HPDE6-E6E7 (cell line): ENCODE measurements at regions not wholly inside any gene's neighbourhood (a gene's known extent, or its start where the extent isn't known, plus 50 kb on each side); places are given as distances from the start of the nearest gene placed in this dataset.
A peak's percentile ranks its signal among the peaks of the same experiment; 100 is the strongest.
"Not testable (repeated sequence)": the region's sequence is repeated elsewhere in the genome, so short reads cannot be mapped to it uniquely, and the experiment has no call there.

Source experiments
- DNase-seq: peaks from one replicate; pipeline ENCODE4 v3.0.0; 2011; ENCODE audit warnings: missing footprints; ENCODE audit errors: extremely low spot score

DNA sequence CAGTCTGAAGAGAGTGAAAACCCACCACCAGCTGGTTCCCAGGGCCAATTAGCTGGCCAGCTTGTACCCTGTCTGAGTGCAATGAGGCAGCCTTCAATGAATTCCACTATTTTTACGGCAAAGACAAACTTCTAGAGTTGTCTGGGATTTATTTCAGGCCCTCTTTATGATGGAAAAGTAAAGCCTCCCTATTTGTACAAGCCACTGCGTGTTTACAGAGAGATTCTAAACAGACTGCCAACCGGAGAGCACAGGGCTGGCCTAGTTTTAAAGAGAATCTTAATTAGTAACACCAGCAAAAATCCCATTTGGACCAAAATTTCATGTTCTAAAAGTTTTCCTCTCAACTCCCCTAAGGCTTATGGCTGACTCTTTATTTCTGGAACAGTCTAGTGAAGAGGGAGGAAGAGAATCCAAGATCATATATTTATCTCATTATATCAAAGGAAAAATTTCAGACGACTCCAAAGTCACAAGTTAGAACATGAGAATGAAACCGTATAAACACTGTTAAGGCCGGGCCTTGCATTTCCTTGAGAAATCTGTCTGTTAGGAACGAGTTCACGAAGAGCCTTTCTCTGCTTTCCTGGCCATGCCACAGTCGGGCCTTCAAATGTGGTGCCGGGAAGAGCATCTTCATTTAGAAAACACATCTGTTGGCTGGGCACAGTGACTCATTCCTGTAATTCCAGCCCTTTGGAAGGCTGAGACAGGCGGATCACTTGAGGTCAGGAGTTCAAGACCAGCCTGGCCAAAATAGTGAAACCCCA lies 724.6 kb upstream of the NRP1 start:
- no peak for DNase-seq

DNA sequence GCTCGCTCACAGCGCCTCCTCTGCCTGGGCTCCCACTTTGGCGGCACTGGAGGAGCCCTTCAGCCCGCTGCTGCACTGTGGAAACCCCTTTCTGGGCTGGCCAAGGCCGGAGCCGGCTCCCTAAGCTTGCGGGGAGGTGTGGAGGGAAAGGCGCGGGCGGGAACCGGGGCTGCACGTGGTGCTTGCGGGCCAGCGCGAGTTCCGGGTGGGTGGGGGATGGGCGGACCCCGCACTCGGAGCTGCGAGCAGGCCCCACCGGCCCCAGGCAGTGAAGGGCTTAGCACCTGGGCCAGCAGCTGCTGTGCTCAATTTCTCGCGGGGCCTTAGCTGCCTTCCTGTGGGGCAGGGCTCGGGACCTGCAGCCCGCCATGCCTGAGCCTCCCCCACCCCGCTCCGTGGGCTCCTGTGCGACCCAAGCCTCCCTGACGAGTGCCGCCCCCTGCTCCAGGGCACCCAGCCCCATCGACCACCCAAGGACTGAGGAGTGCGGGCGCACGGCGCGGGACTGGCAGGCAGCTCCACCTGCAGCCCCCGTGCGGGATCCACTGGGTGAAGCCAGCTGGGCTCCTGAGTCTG lies 721.0 kb upstream of the NRP1 start:
- not testable (repeated sequence) for DNase-seq

DNA sequence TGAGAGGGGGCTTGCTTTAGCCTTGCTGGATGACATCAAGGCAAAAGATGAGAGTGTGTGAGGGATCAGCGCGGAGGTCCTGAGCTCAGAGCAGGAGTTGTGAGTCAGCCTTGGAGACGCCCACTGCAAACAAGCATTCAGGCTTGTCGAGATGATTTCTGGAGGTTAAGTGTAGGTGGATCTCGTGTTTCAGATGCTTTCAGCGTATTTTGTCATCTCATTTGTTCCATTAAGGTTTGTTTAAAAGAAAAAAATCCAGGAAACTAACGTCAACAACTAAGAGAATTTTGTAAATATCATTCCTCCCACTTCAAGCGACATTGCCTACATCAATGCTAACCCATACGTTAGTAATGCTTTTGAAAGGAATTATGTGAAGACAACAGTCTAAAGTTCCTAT lies 715.4 kb upstream of the NRP1 start:
- no peak for DNase-seq

DNA sequence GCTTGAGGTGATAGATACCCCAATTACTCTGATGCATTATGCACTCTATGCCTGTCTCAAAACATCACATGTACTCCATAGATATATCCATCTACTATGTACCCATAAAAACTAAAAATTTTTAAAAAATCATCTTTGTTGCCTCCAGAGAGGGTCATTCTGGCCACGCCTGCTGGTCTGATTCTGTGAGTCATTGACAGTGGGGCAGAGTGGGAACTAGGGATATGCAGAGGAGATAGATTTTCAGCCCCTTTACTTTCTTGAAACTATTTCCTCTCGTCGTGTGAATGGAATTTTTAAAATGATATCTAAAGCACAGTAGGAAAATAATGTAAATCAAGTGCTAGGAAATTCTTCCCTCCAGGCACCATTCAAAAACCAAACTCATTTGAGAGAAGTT lies 715.0 kb upstream of the NRP1 start:
- no peak for DNase-seq

DNA sequence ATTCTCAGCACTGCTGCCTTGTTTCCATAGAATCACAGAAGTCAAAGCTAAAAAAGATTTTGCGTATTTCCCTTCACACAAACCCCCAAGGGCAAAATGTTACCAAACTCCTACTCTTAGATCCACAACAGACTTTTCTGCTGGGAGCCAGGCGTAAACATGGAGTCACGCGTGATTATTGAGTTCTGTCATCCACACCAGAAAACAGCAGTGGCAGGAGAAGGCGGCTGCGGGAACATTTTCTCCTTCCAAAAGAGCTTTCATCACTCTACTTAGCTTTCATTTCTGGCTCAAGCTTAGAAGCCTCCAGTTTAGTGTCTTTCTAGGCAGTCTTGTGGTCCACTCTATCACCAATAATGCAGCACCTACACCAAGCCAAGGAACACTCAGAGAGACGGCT lies 712.9 kb upstream of the NRP1 start:
- no peak for DNase-seq

DNA sequence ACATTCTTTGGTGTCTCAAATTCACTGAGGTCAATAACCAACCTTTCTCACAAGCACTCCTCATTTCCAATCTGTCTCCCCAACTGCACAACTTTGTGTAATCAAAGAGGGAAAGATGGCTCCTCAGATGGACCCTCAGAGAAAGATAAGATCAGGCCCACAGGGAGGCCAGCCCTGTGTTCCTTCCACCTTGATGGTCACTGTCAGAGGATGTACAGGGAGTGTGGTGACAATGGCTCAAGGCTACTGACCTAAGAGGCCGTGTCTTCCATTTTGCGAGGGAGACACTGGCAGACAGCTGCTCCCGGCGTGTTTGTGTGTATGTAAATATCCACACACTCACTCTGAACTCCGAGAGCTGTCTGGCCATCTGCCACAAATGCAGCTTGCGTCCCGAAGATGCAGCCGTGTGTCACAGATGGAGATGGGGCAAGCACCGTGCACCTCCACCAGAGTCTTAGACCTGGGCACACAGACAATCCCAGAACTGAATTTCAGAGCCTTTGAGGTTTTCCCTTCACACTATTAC lies 712.1 kb upstream of the NRP1 start:
- no peak for DNase-seq

DNA sequence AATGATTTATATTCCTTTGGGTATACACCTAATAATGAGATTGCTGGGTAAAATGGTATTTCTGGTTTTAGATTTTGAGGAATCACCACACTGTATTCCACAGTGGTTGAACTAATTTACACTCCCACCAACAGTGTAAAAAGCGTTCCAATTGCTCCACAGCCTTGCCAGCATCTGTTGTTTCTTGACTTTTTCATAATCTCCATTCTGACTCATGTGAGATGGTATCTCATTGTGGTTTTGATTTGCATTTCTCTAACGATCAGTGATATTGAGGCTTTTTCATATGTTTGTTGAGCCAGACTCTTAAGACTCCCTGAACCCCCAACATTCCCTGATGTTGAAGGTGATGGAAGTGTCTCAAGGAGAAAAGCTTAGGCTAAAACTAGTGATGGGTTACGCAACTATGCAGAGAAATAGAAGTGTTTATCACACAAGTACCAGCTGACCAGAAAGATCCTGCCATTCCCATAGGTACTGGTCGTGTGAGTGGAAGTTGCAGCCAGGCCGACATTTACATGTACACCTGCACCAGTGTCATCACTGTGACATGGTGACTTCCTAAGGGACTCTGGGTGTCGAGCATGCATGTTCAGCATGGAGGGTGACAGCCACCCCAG lies 711.2 kb upstream of the NRP1 start:
- DNase-seq = no peak

DNA sequence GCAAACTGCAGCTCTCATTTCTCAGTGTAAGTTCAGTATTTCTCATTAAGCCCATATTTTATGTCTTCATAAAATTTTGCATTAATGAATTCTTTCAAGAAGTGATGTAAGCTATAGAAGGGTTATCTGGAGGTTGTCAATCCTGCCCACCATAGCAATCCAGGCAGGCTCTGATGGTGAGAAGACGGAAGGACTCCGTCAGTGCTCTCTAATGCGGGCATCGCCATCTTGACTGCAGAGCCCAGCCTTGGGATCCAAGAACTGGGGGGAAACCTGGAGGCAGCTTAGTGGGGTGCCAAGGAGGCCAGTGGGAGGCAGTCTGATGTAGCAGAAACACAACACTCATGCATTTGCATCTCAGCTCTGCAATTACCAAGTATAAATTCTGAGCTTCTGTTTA lies 707.4 kb upstream of the NRP1 start:
- DNase-seq = no peak

DNA sequence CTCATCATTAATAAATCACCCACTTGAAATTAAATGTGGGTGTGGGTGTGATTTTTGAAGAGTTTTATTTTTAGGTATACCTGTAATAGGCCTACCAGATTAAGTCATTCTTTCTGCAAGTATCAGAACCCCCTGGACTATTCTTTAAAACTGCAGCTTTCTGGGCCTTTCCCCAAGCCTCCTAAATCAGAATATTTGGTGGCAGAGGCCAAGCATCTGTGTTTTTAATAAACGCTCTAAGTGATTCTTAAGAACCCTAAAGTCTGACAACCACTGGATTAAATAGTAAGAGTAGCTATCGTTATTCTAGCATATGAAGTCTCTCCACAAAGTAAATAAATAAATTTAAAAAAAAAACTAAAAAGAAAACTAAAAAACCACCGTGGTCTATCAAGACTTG lies 703.0 kb upstream of the NRP1 start:
- no peak for DNase-seq

DNA sequence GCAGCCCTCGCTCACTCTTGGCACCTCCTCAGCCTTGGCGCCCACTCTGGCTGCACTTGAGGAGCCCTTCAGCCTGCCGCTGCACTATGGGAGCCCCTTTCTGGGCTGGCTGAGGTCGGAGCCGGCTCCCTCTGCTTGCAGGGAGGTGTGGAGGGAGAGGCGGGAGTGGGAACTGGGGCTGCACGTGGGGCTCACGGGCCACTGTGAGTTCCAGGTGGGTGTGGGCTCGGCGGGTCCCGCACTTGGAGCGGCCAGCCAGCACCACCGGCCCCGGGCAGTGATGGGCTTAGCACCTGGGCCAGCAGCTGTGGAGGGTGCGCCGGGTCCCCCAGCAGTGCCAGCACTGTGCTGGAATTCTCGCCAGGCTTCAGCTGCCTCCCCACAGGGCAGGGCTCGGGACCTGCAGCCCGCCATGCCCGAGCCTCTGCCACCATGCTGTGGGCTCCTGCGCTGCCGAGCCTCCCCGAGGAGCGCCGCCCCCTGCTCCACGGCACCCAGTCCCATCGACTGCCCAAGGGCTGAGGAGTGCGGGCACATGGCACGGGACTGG lies 700.8 kb upstream of the NRP1 start:
- not testable (repeated sequence) for DNase-seq

DNA sequence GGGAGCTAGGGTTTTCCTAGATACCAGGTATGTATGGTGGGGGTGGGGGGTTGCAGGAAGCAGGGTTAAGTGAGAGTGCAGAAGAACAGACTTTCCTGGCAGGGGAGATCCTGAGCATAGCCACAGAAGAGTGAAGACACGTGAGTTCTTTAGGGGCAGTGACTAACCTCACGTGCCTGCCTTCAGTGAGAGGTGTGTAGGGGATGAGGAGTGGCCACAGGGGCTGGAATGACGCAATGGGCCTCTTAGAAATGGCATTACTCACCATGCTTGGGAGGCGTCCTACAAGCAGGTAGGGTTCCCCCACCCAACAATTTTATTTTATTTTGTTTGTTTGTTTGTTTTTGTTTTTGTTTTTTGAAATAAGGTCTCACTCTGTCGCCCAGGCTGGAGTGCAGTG lies 698.6 kb upstream of the NRP1 start:
- peak; percentile 8 for DNase-seq

DNA sequence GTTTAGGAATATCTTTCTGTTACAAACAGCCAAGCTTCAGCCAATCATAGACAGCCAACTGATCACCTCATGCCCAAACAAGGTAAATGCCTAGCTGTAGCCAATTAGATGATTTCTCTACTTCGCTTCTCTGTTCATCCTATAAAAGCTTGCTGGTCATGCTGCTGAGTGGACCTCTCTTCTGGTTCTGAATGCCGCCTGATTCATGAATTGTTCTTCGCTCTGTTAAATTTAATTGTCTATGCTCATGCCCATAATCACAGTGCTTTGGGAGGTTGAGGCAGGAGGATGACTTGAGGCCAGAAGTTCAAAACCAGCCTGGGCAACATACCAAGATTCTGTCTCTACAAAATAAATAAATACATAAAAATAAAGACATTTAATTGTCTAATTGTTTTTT lies 698.1 kb upstream of the NRP1 start:
- DNase-seq = no peak

DNA sequence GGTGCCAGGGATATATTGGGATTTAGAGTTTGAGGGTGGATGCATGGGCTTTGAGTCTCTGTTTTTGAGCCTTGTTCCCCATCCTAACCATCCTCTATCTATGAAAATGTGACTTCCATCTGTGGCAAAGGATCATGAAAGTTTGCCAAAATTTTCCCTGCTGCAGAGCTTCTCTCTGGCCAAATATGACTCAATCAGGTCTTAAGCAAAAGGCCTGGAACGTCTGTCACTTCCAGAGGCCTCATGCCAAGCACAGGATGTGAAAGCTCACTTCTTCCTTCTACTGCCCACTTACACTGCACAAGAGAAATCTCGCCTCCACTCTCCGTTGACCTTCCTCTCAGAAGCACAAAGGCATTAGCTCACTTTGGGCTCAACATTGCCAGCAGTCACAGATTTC lies 696.9 kb upstream of the NRP1 start:
- DNase-seq = no peak

DNA sequence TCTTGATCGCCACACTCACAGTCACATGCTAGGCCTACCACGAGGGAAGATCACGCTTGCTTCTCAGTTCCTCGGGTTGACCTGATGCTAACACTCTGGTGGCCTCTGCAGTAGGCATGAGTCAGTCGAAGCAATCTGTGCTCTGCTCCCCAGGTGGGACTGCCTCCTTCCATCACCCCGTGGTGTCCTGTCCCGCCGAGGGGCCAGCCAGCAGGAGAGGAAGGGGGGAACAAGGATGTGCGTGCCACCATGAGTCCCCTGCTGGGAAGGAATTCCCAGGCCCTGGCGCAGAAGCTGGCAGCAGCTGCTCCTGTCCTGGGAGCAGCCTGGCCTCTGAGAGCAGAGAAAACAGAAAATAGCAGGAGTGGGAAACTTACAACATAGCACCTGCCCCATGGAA lies 695.0 kb upstream of the NRP1 start:
- no peak for DNase-seq

DNA sequence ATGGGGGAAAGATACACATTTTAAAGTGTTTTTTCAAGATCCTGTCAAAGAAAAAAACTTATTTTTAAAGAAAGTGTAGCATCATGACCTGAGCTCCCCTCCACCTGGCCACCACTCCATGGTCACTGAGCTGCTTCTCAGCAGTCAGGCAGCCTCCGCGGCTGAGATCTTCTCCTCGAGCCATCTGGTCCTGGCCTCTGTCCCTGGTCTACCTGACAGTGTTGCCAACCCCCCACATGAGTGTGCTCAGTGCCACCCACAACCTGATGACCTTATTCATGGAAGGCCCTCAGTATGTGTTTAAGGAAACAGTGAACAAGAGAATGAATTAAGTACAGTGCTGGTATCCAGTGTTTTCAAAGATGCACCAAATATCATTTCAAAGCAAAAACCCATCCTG lies 694.5 kb upstream of the NRP1 start:
- no peak for DNase-seq

DNA sequence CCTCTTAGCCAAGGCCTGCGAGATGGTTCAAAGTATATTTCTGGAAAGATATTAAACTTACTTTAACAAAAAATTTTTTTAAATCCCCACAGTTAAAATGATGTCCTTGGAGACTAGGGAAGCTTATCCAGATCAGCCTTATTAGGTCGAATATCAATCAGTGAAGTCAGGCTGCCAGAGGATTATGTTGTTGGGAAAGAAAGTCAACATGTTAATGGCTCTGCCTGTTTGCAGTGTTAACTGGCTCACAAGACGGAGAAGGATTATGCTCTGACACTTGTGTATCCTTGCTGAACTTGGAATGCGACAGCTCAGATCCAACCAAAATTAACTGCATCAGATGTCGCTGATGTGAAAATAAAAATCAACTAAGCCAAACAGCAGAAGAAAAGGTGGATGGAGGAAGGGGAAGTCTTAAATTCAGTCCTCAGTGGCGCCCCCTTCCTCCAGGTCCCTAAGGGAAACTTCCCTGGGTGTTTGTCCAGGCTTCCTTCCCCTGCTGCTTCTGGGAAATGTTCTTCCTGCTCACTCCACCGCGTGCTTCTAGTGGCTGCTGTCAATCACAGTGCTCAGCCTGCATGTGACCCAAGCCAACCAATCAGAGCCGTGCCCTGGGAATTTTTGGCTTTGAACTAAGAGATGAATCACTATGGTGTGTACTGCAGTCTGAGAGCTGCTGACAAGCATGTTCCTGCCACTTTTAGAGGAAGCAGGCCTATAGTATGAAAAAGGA lies 690.4 kb upstream of the NRP1 start:
- no peak for DNase-seq

DNA sequence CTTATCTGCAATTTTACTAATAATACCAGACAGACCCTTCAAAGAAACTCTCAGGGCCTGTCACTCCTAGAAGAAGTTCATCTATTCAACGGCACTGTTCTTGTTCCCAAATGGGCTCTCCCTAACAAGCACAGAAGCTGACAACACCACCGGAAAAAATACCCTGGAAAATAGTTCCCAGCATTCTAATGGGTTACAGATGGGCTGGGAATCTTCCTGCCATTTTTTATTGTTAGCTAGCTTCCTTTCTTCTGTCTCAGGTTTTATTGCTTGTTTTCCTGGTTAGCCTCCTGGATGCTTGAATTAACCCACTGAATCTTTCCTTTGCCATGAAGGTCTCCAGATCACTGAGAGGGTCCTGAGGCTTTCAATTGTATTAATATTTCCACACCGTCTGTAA lies 689.8 kb upstream of the NRP1 start:
- no peak for DNase-seq

DNA sequence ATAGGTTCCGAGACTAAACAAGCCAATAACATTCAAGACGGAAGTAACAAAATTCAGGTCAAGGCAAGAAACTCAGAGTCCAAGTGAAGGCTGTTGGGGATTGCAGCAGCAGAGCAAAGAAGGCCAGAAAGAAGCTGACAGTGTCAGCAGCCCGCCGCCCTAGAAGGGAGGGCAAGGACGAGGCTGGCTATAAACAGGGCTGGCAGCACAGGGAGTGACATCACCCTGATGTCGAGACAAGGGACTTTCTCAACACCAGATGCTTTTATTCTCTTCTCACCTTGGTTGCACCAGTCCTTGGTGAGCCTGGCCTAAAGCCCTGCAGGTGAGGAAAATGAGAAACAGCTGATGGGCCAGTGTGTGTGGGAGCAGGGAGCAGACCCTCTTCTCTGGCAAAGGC lies 687.7 kb upstream of the NRP1 start:
- no peak for DNase-seq

DNA sequence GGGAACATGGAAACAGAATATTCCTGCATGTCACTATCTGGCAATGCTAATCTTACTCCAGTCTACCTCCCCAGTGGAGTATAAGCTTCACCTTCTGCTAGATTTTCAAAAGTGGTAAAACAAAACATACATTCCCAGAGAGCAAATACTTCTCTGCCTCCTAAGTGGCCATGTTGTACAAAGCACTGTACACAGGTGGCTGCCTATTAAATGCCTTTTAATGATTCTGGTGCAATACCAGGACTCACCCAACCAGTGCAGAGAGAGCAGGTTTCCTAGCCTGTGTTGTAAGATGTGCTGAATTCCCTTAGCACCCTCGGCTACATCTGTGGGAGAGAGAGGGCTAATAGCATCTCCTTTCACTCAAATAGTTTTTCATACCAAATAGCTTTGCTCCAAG lies 684.3 kb upstream of the NRP1 start:
- no peak for DNase-seq

DNA sequence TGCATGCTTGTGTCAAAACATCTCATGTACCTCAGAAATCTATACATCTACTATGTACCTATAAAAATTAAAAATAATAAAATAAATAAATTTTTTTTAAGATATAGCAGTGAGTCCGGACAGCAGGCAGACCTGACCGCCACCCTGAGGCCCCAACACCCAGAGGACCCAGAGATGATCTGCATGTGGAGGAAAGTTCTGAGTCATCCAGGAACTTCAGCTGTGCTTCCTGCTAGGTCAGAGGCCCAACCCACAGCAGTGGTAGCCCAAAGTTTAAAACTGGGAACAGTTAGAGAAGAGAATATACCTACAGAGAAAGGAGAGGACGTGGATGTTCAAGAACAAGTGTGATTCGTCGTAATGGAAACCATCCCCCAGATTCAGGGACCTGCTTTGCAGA lies 683.7 kb upstream of the NRP1 start:
- DNase-seq = peak; percentile 6

DNA sequence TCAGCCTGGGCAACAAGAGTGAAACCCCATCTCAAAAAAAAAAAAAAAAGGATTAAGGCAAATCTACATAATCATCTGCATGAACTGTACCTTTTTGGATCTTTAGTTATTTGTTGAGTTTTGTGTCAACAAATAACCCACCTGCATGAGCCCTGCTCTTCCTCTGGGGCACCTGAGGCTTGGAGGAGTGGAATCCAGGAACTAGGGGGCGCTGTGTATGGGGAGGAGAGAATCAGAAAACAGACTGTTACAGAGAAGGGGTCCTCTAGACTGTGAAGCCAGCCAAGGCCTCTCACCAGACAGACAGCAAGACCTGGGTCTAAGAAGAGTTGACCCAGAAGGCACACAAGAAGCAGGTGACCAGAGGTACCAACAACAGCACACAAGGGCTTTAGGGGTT lies 682.8 kb upstream of the NRP1 start:
- DNase-seq = no peak

DNA sequence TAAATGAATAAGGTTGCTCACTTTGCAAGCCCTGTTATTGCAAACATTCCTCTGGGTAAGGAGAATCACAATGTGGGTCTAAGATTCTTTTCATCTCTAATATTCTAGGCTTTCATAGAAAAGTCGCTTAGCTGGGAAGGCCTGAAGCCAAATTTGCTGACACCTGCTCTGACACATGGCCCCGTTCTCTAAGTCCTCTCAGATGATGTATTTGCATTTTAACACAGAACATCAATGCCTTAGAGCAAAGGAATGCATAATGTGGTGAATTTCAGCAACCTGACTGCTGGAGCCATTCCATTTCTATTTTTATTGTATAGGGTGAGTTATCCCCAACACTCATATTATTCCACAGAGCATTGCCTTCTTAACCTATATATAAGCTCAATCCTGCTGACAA lies 682.1 kb upstream of the NRP1 start:
- no peak for DNase-seq
